Thyroid gland (tissue), 4 donors: ENCODE measurements at regions not wholly inside any gene's neighbourhood (a gene's known extent, or its start where the extent isn't known, plus 50 kb on each side); places are given as distances from the start of the nearest gene placed in this dataset.

Experiments used
- DNase-seq, 2 donors: peaks; one replicate each; pipeline ENCODE4 v3.0.0-alpha.2; 2019
- H3K27ac ChIP-seq, 3 donors: fragments of 200-600 bp; sonication (generic); 1 replicate in 2 of 3; 2 replicates in 1 of 3; pipeline ENCODE4 v1.5.1; 2016 to 2019; ENCODE audit warnings: mild to moderate bottlenecking in 1 of 3, moderate library complexity in 1 of 3
- H3K27me3 ChIP-seq: fragments of 200-600 bp; sonication (generic); one replicate; pipeline ENCODE4 v1.5.1; 2019
- H3K36me3 ChIP-seq, 2 donors: fragments of 200-600 bp; sonication (generic); one replicate each; pipeline ENCODE4 v1.5.1; 2016 to 2019
- H3K4me1 ChIP-seq, 2 donors: fragments of 200-600 bp; sonication (generic); one replicate each; pipeline ENCODE4 v1.5.1; 2017 to 2019
- H3K4me3 ChIP-seq, 3 donors: fragments of 200-600 bp; sonication (generic); replicated peaks in 1 of 3; 1 replicate in 2 of 3; 2 replicates in 1 of 3; pipeline ENCODE4 v1.5.1; 2016; ENCODE audit warnings: mild to moderate bottlenecking in 1 of 3
- H3K9me3 ChIP-seq: fragments of 200-600 bp; sonication (generic); one replicate; pipeline ENCODE4 v1.5.1; 2017
- POLR2A ChIP-seq, 2 donors: fragments of 450-650 bp; IDR thresholded peaks; one replicate each; pipeline ENCODE4 v1.6.1; 2017; ENCODE audit warnings: antibody characterized with exemption in 2 of 2, mild to moderate bottlenecking in 2 of 2, moderate library complexity in 1 of 2
- WGBS, 2 donors: methylation state at CpG; one replicate each; pipeline ENCODE4 v1.1.5; 2017; 5-methylcytosine and 5-hydroxymethylcytosine counted together
- intact Hi-C: fragments of 100-400 bp; cut with DNase I; formaldehyde crosslinking; loops from one replicate; pipeline ENCODE4 v1.15.1; 2023
- TF ChIP-seq, protein P1 (sequence below), 6 experiments: fragments of 200-600 bp in 3 of 6; fragments of 450-650 bp in 3 of 6; sonication (generic) in 3 of 6; IDR thresholded peaks; one replicate each; pipeline ENCODE4 v1.5.1; 2016 to 2019; ENCODE audit warnings: antibody characterized with exemption in 6 of 6, mild to moderate bottlenecking in 2 of 6, inconsistent platforms in 1 of 6, moderate library complexity in 1 of 6

DNA sequence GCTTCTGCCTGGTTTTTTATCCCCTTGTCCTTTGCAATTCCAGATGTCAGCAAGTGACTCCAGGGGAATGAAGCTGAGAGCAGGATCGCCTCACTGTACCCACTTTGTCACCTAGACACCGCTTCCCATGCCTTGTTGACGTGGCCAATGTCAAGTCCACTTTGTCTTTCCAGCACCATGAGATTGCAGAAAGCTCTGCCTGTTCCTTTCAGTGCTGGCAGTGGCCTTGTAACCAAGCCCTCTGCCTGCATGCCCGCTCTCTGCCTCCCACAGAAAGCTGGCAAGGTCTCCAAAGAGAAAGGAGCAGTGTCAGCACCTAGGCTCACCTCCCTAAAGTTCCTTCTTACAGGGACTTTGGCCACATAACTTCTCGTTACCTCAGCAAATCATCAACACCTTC, 282.2 kb upstream of the ST6GAL2 start:
- Histone ChIP-seq H3K36me3 (no peaks in the 10 kb centered on the region), H3K27ac (no peak overlapping the region), H3K4me1 (no peaks in the 10 kb centered on the region), H3K27me3 (no peaks in the 10 kb centered on the region), H3K4me3 (no peak overlapping the region), H3K9me3 (no peaks in the 10 kb centered on the region)
- intact Hi-C loops: no loop called here
- TF ChIP-seq POLR2A (IDR thresholded peaks at IDR 0.05): no peak
- TF ChIP-seq, protein P1, sequence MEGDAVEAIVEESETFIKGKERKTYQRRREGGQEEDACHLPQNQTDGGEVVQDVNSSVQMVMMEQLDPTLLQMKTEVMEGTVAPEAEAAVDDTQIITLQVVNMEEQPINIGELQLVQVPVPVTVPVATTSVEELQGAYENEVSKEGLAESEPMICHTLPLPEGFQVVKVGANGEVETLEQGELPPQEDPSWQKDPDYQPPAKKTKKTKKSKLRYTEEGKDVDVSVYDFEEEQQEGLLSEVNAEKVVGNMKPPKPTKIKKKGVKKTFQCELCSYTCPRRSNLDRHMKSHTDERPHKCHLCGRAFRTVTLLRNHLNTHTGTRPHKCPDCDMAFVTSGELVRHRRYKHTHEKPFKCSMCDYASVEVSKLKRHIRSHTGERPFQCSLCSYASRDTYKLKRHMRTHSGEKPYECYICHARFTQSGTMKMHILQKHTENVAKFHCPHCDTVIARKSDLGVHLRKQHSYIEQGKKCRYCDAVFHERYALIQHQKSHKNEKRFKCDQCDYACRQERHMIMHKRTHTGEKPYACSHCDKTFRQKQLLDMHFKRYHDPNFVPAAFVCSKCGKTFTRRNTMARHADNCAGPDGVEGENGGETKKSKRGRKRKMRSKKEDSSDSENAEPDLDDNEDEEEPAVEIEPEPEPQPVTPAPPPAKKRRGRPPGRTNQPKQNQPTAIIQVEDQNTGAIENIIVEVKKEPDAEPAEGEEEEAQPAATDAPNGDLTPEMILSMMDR (IDR thresholded peaks at IDR 0.05): no peak
- no peak for DNase-seq
- WGBS, 2 donors: 91 to 92% methylated on average over 5 of the region's 5 CpGs

DNA sequence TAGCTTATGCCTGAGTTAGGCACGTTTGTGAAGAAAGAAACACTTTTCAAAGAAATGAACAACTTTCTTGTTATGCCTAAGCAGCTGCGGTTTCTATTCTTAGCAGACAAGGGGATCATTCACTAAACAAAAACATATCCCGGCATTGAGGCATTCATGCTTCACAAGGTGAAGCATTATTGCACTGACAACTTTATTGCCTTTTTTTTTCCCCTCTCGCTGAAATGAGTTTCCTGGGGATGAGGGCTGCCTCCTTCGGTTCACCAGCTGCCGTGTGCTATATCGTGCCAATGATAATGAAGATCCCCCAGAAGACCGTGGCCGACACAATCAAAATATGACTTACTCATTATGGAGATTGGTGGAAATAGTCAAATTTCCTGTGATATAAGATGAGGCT, 288.2 kb upstream of the ST6GAL2 start:
- H3K27ac ChIP-seq: no peak overlapping the region
- no peak overlapping the region for H3K4me3 ChIP-seq

DNA sequence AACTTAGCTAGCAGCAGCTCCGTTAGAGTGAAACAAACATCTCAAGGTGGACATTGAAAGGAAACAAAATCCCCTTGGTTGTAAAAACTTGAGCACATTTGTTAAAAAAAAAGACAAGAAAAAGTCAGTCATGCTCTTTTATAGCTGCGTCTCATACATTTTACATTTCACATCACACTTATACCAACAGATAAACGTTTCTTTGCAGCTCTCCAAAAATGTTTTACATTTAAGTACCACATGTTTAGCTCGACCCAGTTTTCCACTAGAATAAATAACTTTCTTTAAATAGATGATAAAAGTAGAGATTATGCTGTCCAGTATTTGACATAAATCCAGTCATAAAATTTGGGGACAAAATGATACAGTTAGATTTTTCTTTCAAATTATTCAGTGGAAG, 297.0 kb upstream of the ST6GAL2 start:
- Histone ChIP-seq H3K4me1 (no peaks in the 10 kb centered on the region), H3K9me3 (no peaks in the 10 kb centered on the region), H3K27me3 (no peaks in the 10 kb centered on the region), H3K27ac (no peak overlapping the region), H3K4me3 (no peak overlapping the region), H3K36me3 (no peaks in the 10 kb centered on the region)
- no peak for DNase-seq
- WGBS, 2 donors: 86% methylated on average over 4 of the region's 4 CpGs
- intact Hi-C loops: no loop called here
- TF ChIP-seq, protein P1 (IDR thresholded peaks at IDR 0.05): no peak
- TF ChIP-seq POLR2A (IDR thresholded peaks at IDR 0.05): no peak

More for the DNA sequence above, 288.2 kb upstream of the ST6GAL2 start:
- WGBS, 2 donors: 71 to 72% methylated on average over 9 of the region's 9 CpGs
- intact Hi-C loops: no loop called here
- no peaks in the 10 kb centered on the region for H3K36me3 ChIP-seq
- no peaks in the 10 kb centered on the region for H3K27me3 ChIP-seq
- DNase-seq: no peak
- TF ChIP-seq, protein P1 (IDR thresholded peaks at IDR 0.05): no peak
- no peak for TF ChIP-seq POLR2A (IDR thresholded peaks at IDR 0.05)
- no peaks in the 10 kb centered on the region for H3K4me1 ChIP-seq
- no peaks in the 10 kb centered on the region for H3K9me3 ChIP-seq

GRCh38 chr2:107187870-107188269, 301.9 kb upstream of the ST6GAL2 start:
- no peak for TF ChIP-seq POLR2A (IDR thresholded peaks at IDR 0.05)
- TF ChIP-seq, protein P1 (IDR thresholded peaks at IDR 0.05): no peak
- intact Hi-C loops: no loop called here
- no peaks in the 10 kb centered on the region for H3K4me1 ChIP-seq

GRCh38 chr2:107195631-107196030, 309.7 kb upstream of the ST6GAL2 start:
- WGBS, 2 donors: 100% methylated on average over 1 to 3 of the region's 3 CpGs
- Histone ChIP-seq H3K27me3 (no peaks in the 10 kb centered on the region), H3K9me3 (no peaks in the 10 kb centered on the region), H3K4me1 (no peaks in the 10 kb centered on the region), H3K36me3 (no peaks in the 10 kb centered on the region), H3K4me3 (no peak overlapping the region), H3K27ac (no peak overlapping the region)
- TF ChIP-seq POLR2A (IDR thresholded peaks at IDR 0.05): no peak
- TF ChIP-seq, protein P1 (IDR thresholded peaks at IDR 0.05): no peak
- intact Hi-C loops: no loop called here
- DNase-seq: no peak

More at GRCh38 chr2:107187870-107188269, 301.9 kb upstream of the ST6GAL2 start:
- Histone ChIP-seq H3K9me3 (no peaks in the 10 kb centered on the region), H3K27ac (no peak overlapping the region), H3K4me3 (no peak overlapping the region), H3K36me3 (no peaks in the 10 kb centered on the region), H3K27me3 (no peaks in the 10 kb centered on the region)
- DNase-seq: no peak
- WGBS, 2 donors: 76 to 100% methylated on average over 2 to 3 of the region's 3 CpGs
